22Rv1 (cell line): ENCODE measurements at regions not wholly inside any gene's neighbourhood (a gene's known extent, or its start where the extent isn't known, plus 50 kb on each side); places are given as distances from the start of the nearest gene placed in this dataset.

Experiments used
- ZFX ChIP-seq: fragments of 450-650 bp; IDR thresholded peaks from 2 replicates; pipeline ENCODE4 v1.6.1; 2017; ENCODE audit warnings: antibody characterized with exemption, borderline replicate concordance
- TF ChIP-seq, protein P1 (sequence below): fragments of 450-650 bp; IDR thresholded peaks from 2 replicates; pipeline ENCODE4 v1.5.1; 2017; ENCODE audit warnings: mild to moderate bottlenecking

DNA sequence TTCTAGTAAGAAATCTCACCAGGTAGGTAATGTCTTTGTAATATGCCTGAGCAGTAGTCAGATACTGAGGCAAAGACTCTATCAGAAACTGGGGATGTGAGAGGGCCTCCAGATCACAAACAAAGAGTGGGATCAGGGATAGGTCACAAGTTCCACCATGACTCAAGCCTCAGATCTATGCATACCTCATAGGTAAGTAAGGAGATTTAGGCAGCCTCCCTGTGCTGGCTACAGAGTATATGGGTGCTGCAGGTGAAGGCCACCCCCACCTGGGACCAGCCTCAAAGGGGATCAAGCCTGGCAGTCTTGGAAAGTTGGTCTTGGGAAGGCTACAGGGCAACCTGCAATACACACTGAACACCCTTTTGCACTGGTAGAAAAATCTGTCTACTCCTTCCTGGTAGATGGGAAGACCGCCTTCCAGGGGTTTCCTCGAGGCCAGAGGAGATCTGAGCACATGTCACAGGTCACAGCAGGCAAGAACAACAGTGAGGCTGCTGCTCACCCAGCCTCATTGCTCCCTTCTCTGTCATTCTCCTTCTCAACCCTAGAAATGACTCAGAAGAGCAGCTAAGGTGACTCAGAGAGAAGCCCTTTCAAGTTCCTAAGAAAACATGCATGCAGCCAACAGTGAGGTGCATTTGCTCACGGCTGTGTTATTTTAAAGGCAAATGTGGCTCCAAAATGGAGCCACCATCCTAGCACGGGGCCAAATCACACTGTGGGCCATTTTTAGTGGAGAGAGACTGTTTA, 143.4 kb upstream of the CDKN3 start:
- TF ChIP-seq, protein P1, sequence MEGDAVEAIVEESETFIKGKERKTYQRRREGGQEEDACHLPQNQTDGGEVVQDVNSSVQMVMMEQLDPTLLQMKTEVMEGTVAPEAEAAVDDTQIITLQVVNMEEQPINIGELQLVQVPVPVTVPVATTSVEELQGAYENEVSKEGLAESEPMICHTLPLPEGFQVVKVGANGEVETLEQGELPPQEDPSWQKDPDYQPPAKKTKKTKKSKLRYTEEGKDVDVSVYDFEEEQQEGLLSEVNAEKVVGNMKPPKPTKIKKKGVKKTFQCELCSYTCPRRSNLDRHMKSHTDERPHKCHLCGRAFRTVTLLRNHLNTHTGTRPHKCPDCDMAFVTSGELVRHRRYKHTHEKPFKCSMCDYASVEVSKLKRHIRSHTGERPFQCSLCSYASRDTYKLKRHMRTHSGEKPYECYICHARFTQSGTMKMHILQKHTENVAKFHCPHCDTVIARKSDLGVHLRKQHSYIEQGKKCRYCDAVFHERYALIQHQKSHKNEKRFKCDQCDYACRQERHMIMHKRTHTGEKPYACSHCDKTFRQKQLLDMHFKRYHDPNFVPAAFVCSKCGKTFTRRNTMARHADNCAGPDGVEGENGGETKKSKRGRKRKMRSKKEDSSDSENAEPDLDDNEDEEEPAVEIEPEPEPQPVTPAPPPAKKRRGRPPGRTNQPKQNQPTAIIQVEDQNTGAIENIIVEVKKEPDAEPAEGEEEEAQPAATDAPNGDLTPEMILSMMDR, result no peak
- TF ChIP-seq ZFX, result no peak
